ENCODE measurements at regions not wholly inside any gene's neighbourhood (a gene's known extent, or its start where the extent isn't known, plus 50 kb on each side); places are given as distances from the start of the nearest gene placed in this dataset.

DNA sequence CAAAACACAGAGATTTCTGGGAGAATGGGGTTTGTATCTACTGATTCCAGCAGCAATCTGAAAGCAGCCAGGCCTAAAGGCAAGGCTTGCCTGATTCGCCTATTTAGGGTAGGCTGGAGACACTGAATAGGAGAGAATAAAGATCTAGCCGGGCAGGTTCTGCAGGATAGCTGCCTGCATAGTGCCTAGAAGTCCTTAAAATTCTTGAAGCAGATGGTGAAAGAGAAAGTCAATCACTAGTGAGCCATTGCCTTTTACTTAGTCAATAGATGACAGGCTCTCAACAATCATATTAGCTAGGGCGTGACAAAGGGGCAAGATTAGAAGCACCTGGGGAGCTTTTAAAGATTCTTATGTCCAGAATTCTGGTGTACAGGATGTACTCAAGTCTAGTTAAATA, 522.7 kb downstream of the HTR1A start (continued):
- no peak for TF ChIP-seq MAX (IDR thresholded peaks at IDR 0.05)
- TF ChIP-seq SP2 (IDR thresholded peaks at IDR 0.05; ENCODE audit: low read length), result no peak

All from H1 (cell line).